HCT116 (cell line): ENCODE measurements at regions not wholly inside any gene's neighbourhood (a gene's known extent, or its start where the extent isn't known, plus 50 kb on each side); places are given as distances from the start of the nearest gene placed in this dataset.

ENCODE experiments used
- ATAC-seq: fragments of 200-7000 bp; cut with Tn5 transposase; 2 replicates; pipeline ENCODE4 v1.9.1; 2020; ENCODE audit warnings: mild to moderate bottlenecking, moderate library complexity
- BruUV-seq: library from RNA; stranded (reverse); fragments of 400-500 nt; replicated peaks from 2 replicates; lab custom pipeline; 2021; lab: Mats Ljungman, UMichigan
- CTCF ChIA-PET: fragments of 300-600 bp; sonication (Branson Sonifier 250); formaldehyde crosslinking; loops from one replicate; lab custom pipeline; 2021; ENCODE audit warnings: antibody characterized with exemption; lab: Charles Lee
- POLR2A ChIA-PET: fragments of 300-600, 350-600 bp; sonication (Branson Sonifier 250); formaldehyde crosslinking; loops from one replicate; lab custom pipeline; 2021; ENCODE audit warnings: antibody characterized with exemption; lab: Charles Lee
- RAD21 ChIA-PET, 2 experiments: fragments of 300-600 bp; sonication (Branson Sonifier 250); formaldehyde crosslinking; loops; one replicate each; lab custom pipeline; 2023; ENCODE audit warnings: low total read pairs in 2 of 2; ENCODE audit not compliant: uncharacterized antibody in 2 of 2, unreplicated experiment in 2 of 2, low non-redundant PET in 1 of 2; lab: Charles Lee
- DNase-seq: peaks from one replicate; pipeline ENCODE4 v3.0.0-alpha.2; 2010; ENCODE audit warnings: low read depth, low spot score
- H2AFZ ChIP-seq: fragments of 200-600 bp; shearing (Covaris generic), sonication (generic); 2 replicates; pipeline ENCODE4 v1.6.1; 2017; ENCODE audit warnings: low read depth, mixed run types, mixed read lengths, antibody characterized with exemption, low read length; ENCODE audit not compliant: poor library complexity, severe bottlenecking
- H3K27ac ChIP-seq: 2 replicates; pipeline ENCODE4 v1.5.1; 2012; ENCODE audit warnings: low read depth, low read length
- H3K27me3 ChIP-seq: fragments of 200-600 bp; sonication (generic); 2 replicates; pipeline ENCODE4 v1.6.1; 2016; ENCODE audit warnings: mixed run types, low read length, mixed read lengths; ENCODE audit not compliant: insufficient read depth
- H3K36me3 ChIP-seq, 2 experiments: fragments of 200-500 bp in 1 of 2; fragments of 200-600 bp in 1 of 2; sonication (Bioruptor generic) in 1 of 2; sonication (generic) in 1 of 2; 2 replicates each; pipeline versions ENCODE4 v1.5.1 to v1.6.1; 2014 to 2016; ENCODE audit warnings: low read length in 2 of 2, inconsistent platforms in 1 of 2, mixed read lengths in 1 of 2, mixed run types in 1 of 2; ENCODE audit not compliant: insufficient read depth in 2 of 2, control insufficient read depth in 1 of 2
- H3K4me1 ChIP-seq, 2 experiments: fragments of 200-600 bp in 1 of 2; sonication (generic) in 1 of 2; 2 replicates each; pipeline versions ENCODE4 v1.5.1 to v1.6.1; 2012 to 2017; ENCODE audit warnings: low read length in 2 of 2, inconsistent platforms in 1 of 2, mild to moderate bottlenecking in 1 of 2, mixed read lengths in 1 of 2, mixed run types in 1 of 2, moderate library complexity in 1 of 2; ENCODE audit not compliant: insufficient read depth in 2 of 2, control insufficient read depth in 1 of 2
- H3K4me2 ChIP-seq: fragments of 200-600 bp; sonication (generic); 2 replicates; pipeline ENCODE4 v1.6.1; 2017; ENCODE audit warnings: mixed run types, low read length, mixed read lengths
- H3K4me3 ChIP-seq, 2 experiments: fragments of 200-600 bp in 1 of 2; sonication (generic) in 1 of 2; replicated peaks in 1 of 2; 2 replicates each; pipeline ENCODE4 v1.5.1; 2011 to 2016; ENCODE audit warnings: low read length in 2 of 2, control low read depth in 1 of 2, low read depth in 1 of 2, mild to moderate bottlenecking in 1 of 2, mixed read lengths in 1 of 2, mixed run types in 1 of 2
- H3K79me2 ChIP-seq: fragments of 200-600 bp; sonication (generic); 2 replicates; pipeline ENCODE4 v1.6.1; 2017; ENCODE audit warnings: mild to moderate bottlenecking, mixed run types, low read length, moderate library complexity, mixed read lengths; ENCODE audit not compliant: insufficient read depth
- H3K9ac ChIP-seq: fragments of 200-600 bp; sonication (generic); 2 replicates; pipeline ENCODE4 v1.6.1; 2016; ENCODE audit warnings: low read length, mixed read lengths
- H3K9me2 ChIP-seq: fragments of 200-600 bp; sonication (generic), shearing (Covaris generic); 2 replicates; pipeline ENCODE4 v1.6.1; 2017; ENCODE audit warnings: mixed run types, mild to moderate bottlenecking, moderate library complexity; ENCODE audit not compliant: insufficient read depth
- H3K9me3 ChIP-seq, 2 experiments: fragments of 200-500 bp in 1 of 2; fragments of 200-600 bp in 1 of 2; sonication (Bioruptor generic) in 1 of 2; sonication (generic) in 1 of 2; 2 replicates each; pipeline ENCODE4 v1.6.1; 2014 to 2017; ENCODE audit warnings: low read length in 2 of 2, mixed read lengths in 2 of 2, inconsistent platforms in 1 of 2, low read depth in 1 of 2, mild to moderate bottlenecking in 1 of 2, mixed run types in 1 of 2, moderate library complexity in 1 of 2; ENCODE audit not compliant: control insufficient read depth in 1 of 2, insufficient read depth in 1 of 2
- H4K20me1 ChIP-seq: fragments of 200-600 bp; sonication (generic), shearing (Covaris generic); 2 replicates; pipeline ENCODE4 v1.6.1; 2017; ENCODE audit warnings: mixed run types, mild to moderate bottlenecking, moderate library complexity; ENCODE audit not compliant: insufficient read depth
- ATF3 ChIP-seq: IDR thresholded peaks from 2 replicates; pipeline ENCODE4 v1.6.1; 2012
- CEBPB ChIP-seq: IDR thresholded peaks from 2 replicates; pipeline ENCODE4 v1.6.1; 2012; ENCODE audit warnings: low read depth
- FOSL1 ChIP-seq: IDR thresholded peaks from 2 replicates; pipeline ENCODE4 v1.6.1; 2012; ENCODE audit warnings: low read depth
- JUND ChIP-seq: IDR thresholded peaks from 2 replicates; pipeline ENCODE4 v1.6.1; 2012
- MAX ChIP-seq: IDR thresholded peaks from 2 replicates; pipeline ENCODE4 v1.6.1; 2012
- POLR2A ChIP-seq: IDR thresholded peaks from 2 replicates; pipeline ENCODE4 v1.7.0; 2011; ENCODE audit warnings: borderline replicate concordance; ENCODE audit not compliant: insufficient read depth, insufficient read length; ENCODE audit errors: extremely low read depth
- RAD21 ChIP-seq: IDR thresholded peaks from 2 replicates; pipeline ENCODE4 v1.6.1; 2012; ENCODE audit warnings: low read depth, mild to moderate bottlenecking
- REST ChIP-seq: IDR thresholded peaks from 2 replicates; pipeline ENCODE4 v1.6.1; 2012; ENCODE audit warnings: low read depth
- SIN3A ChIP-seq: IDR thresholded peaks from 2 replicates; pipeline ENCODE4 v1.6.1; 2012; ENCODE audit warnings: low read depth
- SP1 ChIP-seq: IDR thresholded peaks from 2 replicates; pipeline ENCODE4 v1.6.1; 2012; ENCODE audit warnings: low read depth
- TCF7L2 ChIP-seq: IDR thresholded peaks from 2 replicates; pipeline ENCODE4 v1.7.0; 2011; ENCODE audit warnings: borderline replicate concordance, inconsistent platforms; ENCODE audit not compliant: insufficient read depth, insufficient read length; ENCODE audit errors: extremely low read depth
- ZBTB33 ChIP-seq: IDR thresholded peaks from 2 replicates; pipeline ENCODE4 v1.6.1; 2011; ENCODE audit warnings: mild to moderate bottlenecking, low read length, moderate library complexity; ENCODE audit not compliant: insufficient replicate concordance; ENCODE audit errors: extremely low read depth
- ZFX ChIP-seq: fragments of 450-650 bp; IDR thresholded peaks from 2 replicates; pipeline ENCODE4 v1.6.1; 2017
- ZNF274 ChIP-seq: fragments of 200-500 bp; sonication (Bioruptor generic); IDR thresholded peaks from 2 replicates; pipeline ENCODE4 v1.6.1; 2014; ENCODE audit warnings: mild to moderate bottlenecking, low read depth, low read length, inconsistent platforms
- intact Hi-C: fragments of 100-400 bp; cut with micrococcal nuclease; formaldehyde crosslinking; loops from 2 replicates; pipeline ENCODE4 v1.10.0; 2022

- no peaks in the 10 kb centered on the region for H3K4me1 ChIP-seq
- no peaks in the 10 kb centered on the region for H3K27me3 ChIP-seq
- DNase-seq (no peak), ATAC-seq (no peak)
- H3K4me3 ChIP-seq: no peak overlapping the region
- ChIA-PET CTCF (no interaction called here), POLR2A (no interaction called here), RAD21 (no interaction called here)
- no peak overlapping the region for H3K27ac ChIP-seq
- H3K4me2 ChIP-seq: no peak overlapping the region
- no peaks in the 10 kb centered on the region for H3K9me2 ChIP-seq
- no peaks in the 10 kb centered on the region for H3K9me3 ChIP-seq
- H4K20me1 ChIP-seq: no peaks in the 10 kb centered on the region; the same call in 1 of the 2 replicates
- no peaks in the 10 kb centered on the region for H3K79me2 ChIP-seq
- intact Hi-C loops: no loop called here
- no peak overlapping the region for H2AFZ ChIP-seq
- no peaks in the 10 kb centered on the region for H3K36me3 ChIP-seq
- BruUV-seq: no TSS peak
- no peak for TF ChIP-seq REST
- TF ChIP-seq RAD21: peak; percentile 24; the same call in 1 of the 2 replicates
- no peak overlapping the region for H3K9ac ChIP-seq
Observed at GRCh38 chr4:148852092-148852699, 410.0 kb upstream of the NR3C2 start.

- ChIA-PET POLR2A (no interaction called here), RAD21 (no interaction called here), CTCF (no interaction called here)
- Histone ChIP-seq H3K27ac (no peak overlapping the region), H3K4me3 (no peak overlapping the region), H4K20me1 (no peaks in the 10 kb centered on the region; the same call in 1 of the 2 replicates), H3K27me3 (no peaks in the 10 kb centered on the region), H3K4me2 (no peak overlapping the region), H3K9me3 (no peaks in the 10 kb centered on the region), H3K36me3 (no peaks in the 10 kb centered on the region), H3K9ac (no peak overlapping the region), H3K9me2 (no peaks in the 10 kb centered on the region), H2AFZ (no peak overlapping the region), H3K4me1 (no peaks in the 10 kb centered on the region), H3K79me2 (no peaks in the 10 kb centered on the region)
- ATAC-seq (no peak), DNase-seq (no peak)
- no TSS peak for BruUV-seq
- intact Hi-C loops: no loop called here
- TF ChIP-seq ZNF274 (no peak), TCF7L2 (no peak), ZBTB33 (no peak), POLR2A (no peak), JUND (no peak), ATF3 (no peak), SIN3A (no peak), ZFX (no peak), MAX (no peak), SP1 (no peak), FOSL1 (no peak), CEBPB (no peak)
Observed at GRCh38 chr4:148850257-148850995, 408.2 kb upstream of the NR3C2 start.
